GF-D8 (cell line): ENCODE measurements at regions not wholly inside any gene's neighbourhood (a gene's known extent, or its start where the extent isn't known, plus 50 kb on each side); places are given as distances from the start of the nearest gene placed in this dataset.

Experiments used
- DNase-seq: peaks from one replicate; lab custom pipeline; 2025; lab: John Stamatoyannopoulos, UW

GRCh38 chr3:132900481-132900880 lies 137.7 kb upstream of the TMEM108 start:
- no peak for DNase-seq

GRCh38 chr3:132898141-132898540 lies 140.1 kb upstream of the TMEM108 start:
- DNase-seq, result no peak

GRCh38 chr3:132892956-132893355 lies 145.2 kb upstream of the TMEM108 start:
- DNase-seq, result no peak

- DNase-seq, result no peak
Observed at GRCh38 chr3:132881756-132882409, 156.3 kb upstream of the TMEM108 start.

GRCh38 chr3:132880986-132881385 lies 157.2 kb upstream of the TMEM108 start:
- DNase-seq, result no peak

- no peak for DNase-seq
Observed at GRCh38 chr3:132879656-132880055, 157.4 kb upstream of the NPHP3 start.

GRCh38 chr3:132874701-132875100 lies 152.5 kb upstream of the NPHP3 start:
- DNase-seq, result no peak

- no peak for DNase-seq
Observed at GRCh38 chr3:132872711-132873110, 150.5 kb upstream of the NPHP3 start.

GRCh38 chr3:132871956-132872355 lies 149.7 kb upstream of the NPHP3 start:
- DNase-seq, result no peak

GRCh38 chr3:132870541-132870940 lies 148.3 kb upstream of the NPHP3 start:
- no peak for DNase-seq

- no peak for DNase-seq
Observed at GRCh38 chr3:132867956-132868355, 145.7 kb upstream of the NPHP3 start.

- no peak for DNase-seq
Observed at GRCh38 chr3:132867526-132867925, 145.3 kb upstream of the NPHP3 start.

- DNase-seq, result no peak
Observed at GRCh38 chr3:132857317-132857716, 135.1 kb upstream of the NPHP3 start.

GRCh38 chr3:132854856-132855535 lies 132.8 kb upstream of the NPHP3 start:
- DNase-seq, result no peak

GRCh38 chr3:132847849-132848625 lies 125.8 kb upstream of the NPHP3 start:
- no peak for DNase-seq

- no peak for DNase-seq
Observed at GRCh38 chr3:132843851-132844553, 121.8 kb upstream of the NPHP3 start.

GRCh38 chr3:132843349-132843748 lies 121.1 kb upstream of the NPHP3 start:
- DNase-seq, result no peak

GRCh38 chr3:132841621-132842020 lies 119.4 kb upstream of the NPHP3 start:
- no peak for DNase-seq

GRCh38 chr3:132840201-132840700 lies 118.0 kb upstream of the NPHP3 start:
- no peak for DNase-seq

- DNase-seq, result no peak
Observed at GRCh38 chr3:132838477-132838876, 116.3 kb upstream of the NPHP3 start.

GRCh38 chr3:132837615-132838014 lies 115.4 kb upstream of the NPHP3 start:
- no peak for DNase-seq

GRCh38 chr3:132834356-132834755 lies 112.1 kb upstream of the NPHP3 start:
- DNase-seq, result no peak
